SK-N-SH treated with all-trans-retinoic acid at 6 μM for 48 hours (cell line): ENCODE measurements at regions not wholly inside any gene's neighbourhood (a gene's known extent, or its start where the extent isn't known, plus 50 kb on each side); places are given as distances from the start of the nearest gene placed in this dataset.

Experiments
- CSDC2 ChIP-seq: fragments of 250-450 bp; sonication (Bioruptor Pico); IDR thresholded peaks from 2 replicates; pipeline ENCODE4 v1.5.0; 2020; ENCODE audit warnings: mild to moderate bottlenecking, moderate library complexity
- OSR1 ChIP-seq: fragments of 250-450 bp; sonication (Bioruptor Pico); IDR thresholded peaks from 2 replicates; pipeline ENCODE4 v1.8.0; 2022; ENCODE audit warnings: moderate library complexity, mild to moderate bottlenecking, inconsistent platforms
- PPARA ChIP-seq: fragments of 250-450 bp; sonication (Bioruptor Pico); IDR thresholded peaks from 2 replicates; pipeline ENCODE4 v1.5.0; 2020; ENCODE audit warnings: mild to moderate bottlenecking, borderline replicate concordance
- ZFP30 ChIP-seq: fragments of 450-650 bp; formaldehyde crosslinking; IDR thresholded peaks from 2 replicates; pipeline ENCODE4 v1.5.0; 2022; ENCODE audit warnings: mild to moderate bottlenecking, moderate library complexity
- TF ChIP-seq, protein P1 (sequence below): fragments of 250-450 bp; sonication (Bioruptor Pico); IDR thresholded peaks from 2 replicates; pipeline ENCODE4 v1.5.1; 2020; ENCODE audit warnings: low read depth, mild to moderate bottlenecking, moderate library complexity

DNA sequence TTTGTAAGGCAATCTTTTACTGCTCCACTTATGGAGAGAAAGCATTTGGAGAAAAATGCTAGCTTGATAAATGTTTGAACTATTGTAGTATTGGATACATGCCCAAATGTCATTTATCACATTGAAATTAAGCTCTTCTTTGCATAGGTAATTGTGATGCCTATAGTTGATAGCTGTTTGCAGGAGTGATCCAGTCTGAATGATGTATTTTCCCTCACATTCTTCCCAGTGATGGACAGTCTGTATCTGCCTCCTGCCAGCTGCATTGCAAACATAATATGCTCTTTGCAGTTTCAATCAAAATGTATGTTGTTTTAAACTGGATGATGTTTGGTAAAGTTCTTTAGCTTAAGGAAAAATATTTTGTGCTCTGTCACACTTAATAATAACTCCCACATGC is 89.8 kb downstream of the EDNRB start:
- TF ChIP-seq CSDC2 (CRISPR knock-in tag) (no peak), ZFP30 (CRISPR knock-in tag) (no peak), PPARA (CRISPR knock-in tag) (no peak), OSR1 (CRISPR knock-in tag) (no peak)
- TF ChIP-seq, protein P1, sequence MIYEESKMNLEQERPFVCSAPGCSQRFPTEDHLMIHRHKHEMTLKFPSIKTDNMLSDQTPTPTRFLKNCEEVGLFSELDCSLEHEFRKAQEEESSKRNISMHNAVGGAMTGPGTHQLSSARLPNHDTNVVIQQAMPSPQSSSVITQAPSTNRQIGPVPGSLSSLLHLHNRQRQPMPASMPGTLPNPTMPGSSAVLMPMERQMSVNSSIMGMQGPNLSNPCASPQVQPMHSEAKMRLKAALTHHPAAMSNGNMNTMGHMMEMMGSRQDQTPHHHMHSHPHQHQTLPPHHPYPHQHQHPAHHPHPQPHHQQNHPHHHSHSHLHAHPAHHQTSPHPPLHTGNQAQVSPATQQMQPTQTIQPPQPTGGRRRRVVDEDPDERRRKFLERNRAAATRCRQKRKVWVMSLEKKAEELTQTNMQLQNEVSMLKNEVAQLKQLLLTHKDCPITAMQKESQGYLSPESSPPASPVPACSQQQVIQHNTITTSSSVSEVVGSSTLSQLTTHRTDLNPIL (CRISPR knock-in tag): no peak
